ENCODE measurements at regions not wholly inside any gene's neighbourhood (a gene's known extent, or its start where the extent isn't known, plus 50 kb on each side); places are given as distances from the start of the nearest gene placed in this dataset.
"Not testable (repeated sequence)": the region's sequence is repeated elsewhere in the genome, so short reads cannot be mapped to it uniquely, and the experiment has no call there.

DNA sequence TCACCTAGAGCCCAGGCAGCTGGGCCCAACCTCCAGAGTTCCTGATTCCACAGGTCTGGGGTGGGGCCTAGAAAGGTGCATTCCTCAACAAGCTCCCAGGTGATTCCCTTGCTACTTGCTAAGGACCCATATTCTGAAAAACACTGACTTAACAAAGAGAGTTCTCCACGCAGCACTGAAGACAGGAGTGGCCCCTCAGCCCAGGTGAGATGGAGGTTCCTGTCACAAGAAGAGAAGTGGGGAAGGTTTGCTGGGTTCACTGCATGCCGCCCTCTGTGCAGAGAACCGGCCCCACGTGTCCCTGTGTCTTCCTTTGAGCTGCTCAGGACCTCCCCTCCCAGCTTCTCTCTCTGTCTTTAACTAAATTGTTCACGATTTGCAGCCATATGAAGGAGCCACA lies 201.4 kb upstream of the DDX18 start:
- DNase-seq (ENCODE audit: low read depth in 4 of 4, low spot score in 3 of 4), result no peak

DNA sequence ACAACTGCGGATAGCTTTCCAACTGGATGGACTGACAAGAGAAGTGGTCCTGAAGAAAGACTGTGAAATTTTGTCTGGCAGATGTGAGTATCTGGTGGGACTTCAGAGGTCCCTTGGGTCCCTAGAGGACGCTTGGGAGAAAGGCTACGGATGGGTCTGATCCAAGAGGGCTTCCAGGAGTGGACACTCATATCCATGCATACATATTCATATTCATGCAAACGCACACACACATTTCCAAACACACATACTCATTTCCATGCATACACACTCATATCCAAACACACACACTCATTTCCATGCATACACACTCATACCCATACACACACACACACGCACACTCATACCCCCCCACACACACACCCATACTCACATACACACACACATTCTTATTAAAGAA lies 200.2 kb upstream of the DDX18 start:
- DNase-seq (ENCODE audit: low read depth in 4 of 4, low spot score in 3 of 4), result no peak

DNA sequence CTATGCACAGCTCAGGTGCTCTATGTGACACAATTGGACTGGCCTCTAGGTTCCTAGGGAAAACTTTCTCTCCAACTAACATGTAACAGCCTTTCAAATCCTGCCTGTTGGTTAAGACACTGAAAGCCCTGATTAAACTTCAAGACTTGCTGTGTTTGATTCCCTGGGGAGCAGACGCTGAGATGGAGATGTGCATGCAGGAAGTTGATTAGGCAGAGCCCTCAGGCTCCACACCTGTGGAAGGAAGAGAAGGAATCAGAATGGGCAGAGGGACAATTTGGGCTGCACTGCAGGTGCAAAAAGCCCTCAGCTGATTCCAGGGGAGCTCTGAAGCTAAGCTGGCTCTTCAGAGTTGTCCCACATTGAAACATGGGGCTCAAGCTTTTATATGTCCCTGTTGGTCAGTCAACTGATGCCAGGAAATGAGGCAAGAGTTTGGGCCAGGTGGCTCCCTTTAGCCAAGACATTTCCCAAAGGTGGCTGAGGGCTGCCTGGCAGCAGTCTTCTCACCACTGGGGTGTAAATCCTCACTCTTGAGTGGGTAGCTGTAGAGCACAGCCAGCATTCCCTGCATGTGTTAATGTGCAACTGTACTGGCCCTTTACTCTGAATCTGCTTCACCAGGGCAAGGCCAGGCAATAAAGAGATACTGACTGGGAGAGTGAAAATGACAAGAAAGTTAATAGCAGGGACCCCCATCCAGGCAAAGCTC lies 199.5 kb upstream of the DDX18 start:
- no peak for DNase-seq (ENCODE audit: low read depth in 4 of 4, low spot score in 3 of 4)

DNA sequence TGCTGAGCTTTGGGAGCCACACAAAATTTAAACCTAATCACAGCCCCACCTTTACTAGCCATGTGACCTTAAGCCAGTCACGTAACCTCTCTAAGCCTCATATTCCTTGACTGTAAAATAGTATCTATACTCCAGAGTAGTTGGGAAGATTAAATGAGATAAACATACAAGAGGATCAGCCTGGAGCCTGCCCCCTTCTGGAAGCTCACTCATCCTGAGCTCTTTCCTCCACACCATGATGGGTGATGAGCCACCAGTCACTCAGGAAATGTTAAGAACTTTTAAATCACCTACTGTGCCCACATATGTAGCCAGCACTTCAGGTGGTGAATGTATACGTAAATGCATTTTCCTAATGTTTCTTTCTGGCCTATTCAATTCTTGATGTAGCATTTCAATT lies 195.9 kb upstream of the DDX18 start:
- no peak for DNase-seq (ENCODE audit: low read depth in 4 of 4, low spot score in 3 of 4)

DNA sequence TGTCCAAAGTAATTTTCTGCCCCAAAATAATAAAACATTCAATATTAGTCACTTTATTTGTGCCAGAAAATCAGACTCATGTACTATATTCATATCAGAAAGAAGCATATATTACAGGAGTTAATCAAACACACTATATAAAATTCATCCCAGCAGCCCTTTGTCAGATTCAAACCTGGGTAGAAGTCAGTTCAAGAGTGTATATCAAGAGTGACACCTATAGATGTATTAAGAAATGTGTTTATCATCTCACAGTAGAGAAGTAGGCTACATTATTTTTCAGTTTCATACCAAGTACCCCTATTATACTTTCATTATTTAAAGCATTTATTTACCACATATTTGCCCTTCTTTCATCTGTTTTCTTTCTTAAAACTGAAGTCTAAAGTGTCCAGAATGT lies 193.2 kb upstream of the DDX18 start:
- DNase-seq (ENCODE audit: low read depth in 4 of 4, low spot score in 3 of 4), result no peak

DNA sequence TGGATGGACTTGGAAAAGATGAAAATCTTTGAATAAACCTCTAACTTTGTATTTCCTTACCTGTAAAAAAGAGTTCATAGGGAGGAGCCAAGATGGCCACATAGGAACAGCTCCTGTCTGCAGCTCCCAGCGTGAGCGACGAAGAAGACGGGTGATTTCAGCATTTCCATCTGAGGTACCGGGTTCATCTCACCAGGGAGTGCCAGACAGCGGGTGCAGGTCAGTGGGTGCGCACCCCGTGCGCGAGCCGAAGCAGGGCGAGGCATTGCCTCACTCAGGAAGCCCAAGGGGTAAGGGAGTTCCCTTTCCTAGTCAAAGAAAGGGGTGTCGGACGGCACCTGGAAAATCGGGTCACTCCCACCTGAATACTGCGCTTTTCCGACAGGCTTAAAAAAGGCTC lies 191.3 kb upstream of the DDX18 start:
- not testable (repeated sequence) for DNase-seq (ENCODE audit: low read depth in 4 of 4, low spot score in 3 of 4)

DNA sequence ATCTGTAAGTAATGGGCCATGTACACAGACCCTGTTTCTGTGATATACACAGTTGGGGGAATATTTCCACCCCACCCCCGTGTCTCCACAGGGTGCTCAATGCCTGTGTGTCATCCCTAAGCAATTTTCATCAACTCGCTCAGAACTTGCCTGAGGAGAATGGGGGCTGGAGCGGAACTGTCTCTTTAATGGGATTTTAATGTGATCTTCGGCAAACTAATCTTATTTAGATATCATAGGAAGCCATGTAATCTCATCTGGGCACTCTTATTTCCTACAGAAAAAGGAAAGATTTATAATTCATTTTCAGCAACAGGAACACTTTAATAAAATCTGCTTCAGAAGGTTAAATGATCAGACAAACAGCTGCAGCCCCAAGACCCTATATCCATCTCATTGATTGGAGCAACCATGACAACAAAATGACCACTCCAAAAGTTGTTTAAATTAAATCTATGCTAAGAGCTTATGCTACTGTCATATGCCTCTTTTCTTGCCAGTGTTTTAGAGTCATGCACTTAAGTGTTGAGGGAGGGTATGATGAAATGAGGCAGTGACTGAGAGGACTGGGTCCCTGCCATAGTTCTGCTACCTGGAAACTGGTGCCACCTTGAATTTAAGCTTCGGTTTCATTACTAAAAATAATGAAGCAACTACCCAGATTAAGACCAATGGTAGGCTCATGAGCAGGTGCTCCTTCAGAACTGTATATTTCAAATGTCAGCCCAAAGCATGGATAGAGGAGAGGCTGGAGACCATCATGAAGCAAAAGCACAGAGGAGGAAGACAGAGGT lies 183.1 kb upstream of the DDX18 start:
- no peak for DNase-seq (ENCODE audit: low read depth in 4 of 4, low spot score in 3 of 4)

DNA sequence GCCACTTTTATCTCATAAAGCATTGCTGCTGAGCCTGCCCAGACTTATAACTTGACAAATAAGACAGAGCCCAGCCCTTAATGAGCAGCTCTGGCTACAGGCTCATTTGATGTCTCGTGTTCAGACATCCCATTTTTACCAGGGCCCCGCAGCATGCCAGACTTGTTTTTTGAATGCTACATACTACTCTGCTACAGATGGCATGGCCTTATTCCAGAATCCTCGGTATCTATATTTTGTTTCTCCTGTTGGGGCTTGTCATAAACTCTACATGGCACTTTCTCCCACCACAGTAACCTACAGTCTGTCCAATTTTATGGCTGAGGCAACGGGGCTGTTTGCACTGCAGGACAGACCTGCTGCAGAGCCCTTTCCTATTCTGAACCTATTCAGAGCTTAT lies 179.0 kb upstream of the DDX18 start:
- DNase-seq (ENCODE audit: low read depth in 4 of 4, low spot score in 3 of 4), result no peak

DNA sequence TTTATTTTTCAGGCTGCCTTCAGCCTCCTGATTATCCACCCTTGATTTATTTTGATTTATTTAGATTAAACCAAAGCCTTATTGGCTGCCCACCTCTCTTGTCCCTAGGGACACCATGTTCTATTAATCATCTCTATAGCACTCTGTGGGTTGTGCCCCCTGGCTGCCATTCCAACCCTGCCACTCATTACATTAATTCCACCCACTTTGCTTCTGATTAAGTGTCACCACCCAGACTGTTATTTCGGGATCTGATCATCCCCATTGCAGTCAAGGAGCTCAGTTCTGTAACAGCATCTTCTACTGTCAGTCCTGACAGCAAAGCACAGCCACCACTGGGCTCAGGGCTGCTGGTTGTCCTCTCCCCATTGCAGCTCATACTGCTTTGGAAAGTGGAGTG lies 175.1 kb upstream of the DDX18 start:
- no peak for DNase-seq (ENCODE audit: low read depth in 4 of 4, low spot score in 3 of 4)

DNA sequence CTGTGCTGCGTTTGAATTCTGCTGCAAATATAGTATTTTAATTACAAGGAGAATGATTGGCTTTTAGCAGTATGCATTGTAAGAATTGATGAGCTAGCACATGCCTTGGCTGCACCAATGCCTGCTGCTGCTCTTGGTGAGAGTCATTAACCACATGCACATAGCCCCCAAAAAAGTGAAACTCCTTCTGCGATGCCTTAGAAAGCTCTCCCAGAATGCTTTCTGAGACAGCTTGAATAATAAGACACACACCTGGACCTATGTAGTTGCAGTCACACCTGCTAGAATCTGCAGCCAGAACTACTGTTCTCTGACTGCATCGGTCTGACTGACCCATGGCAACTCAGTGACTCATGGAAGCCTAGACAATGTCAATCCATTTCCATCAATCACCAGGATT lies 170.1 kb upstream of the DDX18 start:
- no peak for DNase-seq (ENCODE audit: low read depth in 4 of 4, low spot score in 3 of 4)

DNA sequence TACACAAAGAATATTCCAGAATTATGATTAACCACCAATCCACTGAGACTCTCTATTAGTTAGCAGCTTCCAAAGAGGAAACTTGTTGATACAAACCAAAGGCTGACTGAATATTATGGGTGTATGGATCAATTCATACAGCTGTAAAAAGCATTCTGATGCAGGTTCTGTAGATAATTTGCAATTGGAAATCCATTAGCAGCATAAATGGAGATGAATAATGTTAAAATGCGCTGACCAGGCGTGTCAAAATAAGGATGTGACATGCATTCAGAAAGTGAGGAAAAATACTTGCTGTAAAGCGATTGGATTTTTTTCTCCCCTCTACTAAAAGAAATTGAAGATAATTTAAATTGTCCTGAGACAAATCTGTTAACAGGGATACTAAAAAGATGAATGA lies 169.0 kb upstream of the DDX18 start:
- no peak for DNase-seq (ENCODE audit: low read depth in 4 of 4, low spot score in 3 of 4)

DNA sequence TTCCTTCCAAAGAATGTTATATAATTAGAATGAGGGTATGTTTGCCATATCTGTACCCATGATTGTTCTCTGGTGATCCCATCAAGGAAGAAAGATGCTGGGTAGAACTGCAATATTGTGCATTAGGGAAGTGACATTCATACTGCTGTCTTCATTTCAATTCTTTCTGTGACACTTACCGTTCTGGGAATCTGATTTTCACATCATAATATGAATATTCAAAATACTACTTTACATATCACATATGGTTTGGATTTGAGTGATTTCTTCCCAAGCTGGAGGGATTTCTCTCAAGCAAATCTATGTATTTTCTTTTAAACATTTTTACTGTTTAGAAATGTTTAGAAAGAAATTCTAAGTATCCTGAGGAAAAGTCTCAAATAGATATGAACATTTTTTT lies 168.4 kb upstream of the DDX18 start:
- DNase-seq (ENCODE audit: low read depth in 4 of 4, low spot score in 3 of 4), result no peak

DNA sequence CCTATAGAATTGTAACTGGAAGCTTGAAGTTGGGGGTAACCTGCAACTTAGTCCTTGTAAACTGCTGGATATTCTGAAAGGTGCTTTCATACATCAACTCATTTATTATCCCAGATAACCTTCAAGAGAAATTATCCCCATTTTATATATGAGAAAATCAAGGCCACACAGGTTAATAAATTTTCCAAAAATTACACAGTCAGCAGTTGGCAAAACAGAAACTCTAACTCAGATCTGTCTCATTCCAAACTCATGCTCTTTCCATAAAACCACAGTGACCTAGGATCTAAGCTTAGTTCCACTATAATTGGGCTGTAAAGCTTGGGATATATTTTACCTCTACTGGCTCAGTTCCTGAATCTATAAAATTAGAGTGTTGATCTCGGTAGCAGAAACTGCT lies 167.6 kb upstream of the DDX18 start:
- DNase-seq (ENCODE audit: low read depth in 4 of 4, low spot score in 3 of 4), result no peak

DNA sequence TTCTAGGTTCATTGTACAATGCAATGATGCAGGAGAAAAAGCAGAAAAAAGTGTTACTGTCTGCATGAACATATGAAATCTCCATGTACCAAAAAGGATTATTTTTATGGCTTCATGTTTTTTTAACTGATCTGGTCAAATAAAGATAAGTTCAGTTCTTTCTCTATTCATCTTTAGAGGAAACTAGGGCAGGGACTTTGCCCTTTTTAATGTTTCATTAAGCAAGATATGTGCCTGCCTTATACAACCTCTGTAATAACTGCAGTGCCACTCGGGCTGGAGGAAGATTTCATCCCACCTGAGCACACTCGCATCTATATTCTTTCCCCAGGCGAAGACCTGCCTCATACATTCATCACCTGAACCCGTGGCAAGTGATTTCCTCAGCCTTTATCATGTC lies 157.9 kb upstream of the DDX18 start:
- DNase-seq (ENCODE audit: low read depth in 4 of 4, low spot score in 3 of 4), result no peak

DNA sequence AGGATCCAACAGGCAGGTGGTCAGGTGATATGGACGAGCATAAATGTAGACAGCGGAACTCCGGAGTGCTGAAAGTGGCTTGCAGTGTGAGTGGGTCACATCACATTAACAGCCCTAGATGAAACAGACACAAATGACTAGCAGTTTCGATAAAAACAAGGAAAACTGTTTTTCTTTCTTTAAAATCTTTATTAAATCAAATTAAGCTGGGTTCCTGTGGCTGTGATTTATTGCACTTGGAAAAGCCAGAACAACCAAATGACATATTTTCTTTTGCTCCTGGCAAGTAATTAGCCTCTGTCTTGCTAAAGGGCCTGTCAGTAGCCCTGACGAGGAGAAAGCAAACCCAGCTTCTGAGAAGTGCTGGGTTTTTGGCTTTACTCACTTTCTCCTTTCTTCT lies 152.9 kb upstream of the DDX18 start:
- no peak for DNase-seq (ENCODE audit: low read depth in 4 of 4, low spot score in 3 of 4)

DNA sequence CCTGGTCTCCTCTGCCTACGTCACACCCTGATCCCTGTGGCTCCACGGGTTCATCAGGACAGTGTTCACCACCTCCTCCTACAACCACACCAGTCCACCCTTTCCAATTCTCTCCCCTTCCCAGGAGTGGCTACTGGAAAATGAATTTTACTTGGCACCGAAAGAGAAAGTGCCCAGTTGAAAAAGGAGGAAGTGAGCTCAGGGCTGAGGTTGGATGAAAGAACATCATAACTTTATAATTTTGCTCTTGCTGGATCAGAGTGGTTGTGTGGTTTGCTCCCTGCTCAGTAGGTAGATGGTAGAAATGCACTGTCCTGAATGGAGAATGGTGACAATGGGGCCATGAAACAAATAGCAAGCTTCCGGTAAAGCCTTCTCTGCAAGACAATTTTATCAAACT lies 140.3 kb upstream of the DDX18 start:
- DNase-seq (ENCODE audit: low read depth in 4 of 4, low spot score in 3 of 4), result no peak

DNA sequence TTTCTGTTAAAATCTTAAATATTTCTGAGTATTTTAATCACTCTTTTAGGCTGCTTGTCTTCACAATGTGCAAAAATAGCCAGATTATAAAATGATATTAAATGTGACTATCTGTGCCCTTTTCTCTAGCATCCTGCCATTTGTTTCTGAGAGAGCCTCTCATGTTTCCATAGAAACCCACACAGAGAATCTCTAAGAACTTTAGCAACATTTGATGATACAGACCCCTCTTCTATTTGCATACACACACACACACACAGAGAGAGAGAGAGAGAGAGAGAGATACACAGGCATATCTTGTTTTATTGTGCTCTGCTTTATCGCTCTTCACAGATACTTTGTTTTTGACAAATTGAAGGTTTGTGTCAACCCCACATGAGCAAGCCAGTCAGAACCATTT lies 134.5 kb upstream of the DDX18 start:
- no peak for DNase-seq (ENCODE audit: low read depth in 4 of 4, low spot score in 3 of 4)

DNA sequence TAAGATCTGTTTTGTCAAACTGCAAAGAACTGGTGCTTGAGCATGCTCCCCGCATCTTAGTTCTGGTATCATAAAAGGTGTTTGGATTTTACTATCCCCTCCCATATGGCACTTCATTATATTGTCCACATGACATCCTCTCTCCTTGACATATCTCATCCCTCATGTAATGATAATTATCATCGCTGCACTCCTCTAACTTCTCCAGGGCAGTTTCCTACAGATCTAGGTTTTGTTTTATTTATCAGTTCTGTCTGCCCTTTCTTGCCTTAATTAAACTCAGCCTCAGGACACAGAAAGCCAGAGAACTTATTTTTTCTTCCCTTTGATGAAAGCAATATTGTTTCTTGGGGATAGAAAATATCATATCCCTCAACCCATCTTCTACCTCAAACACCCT lies 129.6 kb upstream of the DDX18 start:
- no peak for DNase-seq (ENCODE audit: low read depth in 4 of 4, low spot score in 3 of 4)

DNA sequence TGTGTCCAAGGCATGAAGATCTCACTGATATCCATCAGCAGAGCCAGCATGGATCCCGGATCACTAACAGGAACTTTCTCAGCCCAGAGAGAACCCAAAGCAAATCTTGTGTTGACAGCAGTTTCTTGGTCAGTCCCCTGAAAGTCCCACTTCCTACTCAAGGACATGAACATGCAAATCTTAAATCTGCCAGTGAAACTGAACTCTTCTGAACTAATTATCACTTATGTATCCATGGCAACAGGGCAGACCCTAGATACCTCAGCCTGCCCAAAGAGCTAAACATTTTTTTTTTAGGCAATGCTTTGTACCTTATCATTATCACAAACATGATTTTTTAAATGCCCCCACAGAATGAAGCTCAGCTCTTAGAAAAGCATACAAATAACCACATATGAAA lies 127.8 kb upstream of the DDX18 start:
- DNase-seq (ENCODE audit: low read depth in 4 of 4, low spot score in 3 of 4), result no peak

DNA sequence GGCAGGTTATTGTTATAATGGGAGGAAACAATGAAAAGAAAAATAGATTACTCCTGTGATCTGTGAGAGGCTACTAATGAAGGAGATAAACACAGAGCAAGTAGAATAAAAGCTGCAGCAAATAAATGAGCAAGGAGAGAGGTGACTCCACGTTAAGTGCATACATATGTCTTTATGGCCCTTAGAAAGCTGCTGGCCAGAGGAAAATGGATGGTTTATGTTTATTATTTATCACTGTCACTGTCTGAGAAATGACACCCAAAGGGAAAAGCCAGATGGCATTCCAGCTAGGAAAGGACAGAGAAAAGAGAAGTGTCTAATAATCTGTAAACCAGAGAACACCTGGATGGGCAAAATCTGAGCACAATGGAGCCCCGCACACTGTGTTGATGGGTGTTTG lies 122.9 kb upstream of the DDX18 start:
- DNase-seq (ENCODE audit: low read depth in 4 of 4, low spot score in 3 of 4), result no peak

DNA sequence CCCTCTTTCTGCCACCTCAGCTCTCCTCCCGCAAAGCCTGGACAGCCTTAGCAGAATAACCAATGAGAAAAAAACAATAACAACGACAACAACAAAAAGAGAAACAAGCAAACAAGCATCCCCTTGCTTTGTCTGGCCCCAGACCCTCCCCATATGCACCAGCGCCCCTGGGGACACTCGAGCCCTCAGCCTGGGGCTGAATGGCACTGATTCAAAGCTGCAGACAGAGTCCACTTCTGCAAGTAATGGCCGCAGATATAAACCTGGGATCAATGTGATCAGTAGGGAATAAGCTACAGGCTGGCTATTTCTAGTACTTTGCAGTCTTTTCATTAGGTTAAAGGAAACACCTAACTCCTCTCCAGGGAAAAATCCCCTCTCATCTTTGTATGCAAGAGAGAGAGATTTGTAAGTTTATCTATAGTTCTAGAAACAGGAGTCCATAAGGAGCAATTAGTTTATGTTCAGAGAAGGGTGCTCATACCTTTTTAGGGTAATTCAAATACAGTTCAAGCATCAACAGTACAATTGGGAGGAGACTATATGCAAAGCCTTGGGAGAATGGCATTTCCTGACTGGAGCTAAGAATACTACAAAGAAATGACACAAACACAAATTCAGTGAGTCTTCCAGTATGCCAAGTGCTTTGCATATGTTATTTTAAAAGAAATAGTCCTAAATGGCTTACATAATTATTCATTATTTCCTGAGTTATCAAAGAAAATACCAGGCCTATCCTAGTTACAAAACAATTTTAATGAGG lies 122.3 kb upstream of the DDX18 start:
- no peak for DNase-seq (ENCODE audit: low read depth in 4 of 4, low spot score in 3 of 4)

DNA sequence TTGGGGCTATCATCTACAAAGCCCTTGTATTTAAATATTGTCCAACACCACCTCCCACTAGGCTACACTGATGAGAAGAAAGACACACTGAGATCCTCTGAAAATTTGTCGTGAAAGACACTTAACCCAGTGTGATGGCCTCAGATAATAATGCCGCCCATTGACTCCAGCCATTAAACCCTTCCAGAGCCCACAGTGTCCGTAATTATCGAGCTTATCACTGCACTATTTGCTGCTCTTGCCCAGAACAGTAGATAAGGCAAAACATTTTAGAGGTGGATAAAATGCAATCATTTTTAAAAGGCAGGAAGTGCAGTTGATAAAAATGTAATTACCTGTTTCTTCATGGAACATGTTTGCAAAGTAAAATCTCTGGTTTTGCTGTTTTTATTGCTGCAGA lies 121.3 kb upstream of the DDX18 start:
- DNase-seq (ENCODE audit: low read depth in 4 of 4, low spot score in 3 of 4), result no peak

Measured in right renal pelvis (tissue), 4 donors.